HCT116 (cell line): ENCODE measurements at regions not wholly inside any gene's neighbourhood (a gene's known extent, or its start where the extent isn't known, plus 50 kb on each side); places are given as distances from the start of the nearest gene placed in this dataset.

Source experiments
- ATAC-seq: fragments of 200-7000 bp; cut with Tn5 transposase; 2 replicates; pipeline ENCODE4 v1.9.1; 2020; ENCODE audit warnings: mild to moderate bottlenecking, moderate library complexity
- BruUV-seq: library from RNA; stranded (reverse); fragments of 400-500 nt; replicated peaks from 2 replicates; lab custom pipeline; 2021; lab: Mats Ljungman, UMichigan
- CTCF ChIA-PET: fragments of 300-600 bp; sonication (Branson Sonifier 250); formaldehyde crosslinking; loops from one replicate; lab custom pipeline; 2021; ENCODE audit warnings: antibody characterized with exemption; lab: Charles Lee
- POLR2A ChIA-PET: fragments of 300-600, 350-600 bp; sonication (Branson Sonifier 250); formaldehyde crosslinking; loops from one replicate; lab custom pipeline; 2021; ENCODE audit warnings: antibody characterized with exemption; lab: Charles Lee
- RAD21 ChIA-PET, 2 experiments: fragments of 300-600 bp; sonication (Branson Sonifier 250); formaldehyde crosslinking; loops; one replicate each; lab custom pipeline; 2023; ENCODE audit warnings: low total read pairs in 2 of 2; ENCODE audit not compliant: uncharacterized antibody in 2 of 2, unreplicated experiment in 2 of 2, low non-redundant PET in 1 of 2; lab: Charles Lee
- DNase-seq: peaks from one replicate; pipeline ENCODE4 v3.0.0-alpha.2; 2010; ENCODE audit warnings: low read depth, low spot score
- H2AFZ ChIP-seq: fragments of 200-600 bp; shearing (Covaris generic), sonication (generic); 2 replicates; pipeline ENCODE4 v1.6.1; 2017; ENCODE audit warnings: low read depth, mixed run types, mixed read lengths, antibody characterized with exemption, low read length; ENCODE audit not compliant: poor library complexity, severe bottlenecking
- H3K27ac ChIP-seq: 2 replicates; pipeline ENCODE4 v1.5.1; 2012; ENCODE audit warnings: low read depth, low read length
- H3K27me3 ChIP-seq: fragments of 200-600 bp; sonication (generic); 2 replicates; pipeline ENCODE4 v1.6.1; 2016; ENCODE audit warnings: mixed run types, low read length, mixed read lengths; ENCODE audit not compliant: insufficient read depth
- H3K36me3 ChIP-seq, 2 experiments: fragments of 200-500 bp in 1 of 2; fragments of 200-600 bp in 1 of 2; sonication (Bioruptor generic) in 1 of 2; sonication (generic) in 1 of 2; 2 replicates each; pipeline versions ENCODE4 v1.5.1 to v1.6.1; 2014 to 2016; ENCODE audit warnings: low read length in 2 of 2, inconsistent platforms in 1 of 2, mixed read lengths in 1 of 2, mixed run types in 1 of 2; ENCODE audit not compliant: insufficient read depth in 2 of 2, control insufficient read depth in 1 of 2
- H3K4me1 ChIP-seq, 2 experiments: fragments of 200-600 bp in 1 of 2; sonication (generic) in 1 of 2; 2 replicates each; pipeline versions ENCODE4 v1.5.1 to v1.6.1; 2012 to 2017; ENCODE audit warnings: low read length in 2 of 2, inconsistent platforms in 1 of 2, mild to moderate bottlenecking in 1 of 2, mixed read lengths in 1 of 2, mixed run types in 1 of 2, moderate library complexity in 1 of 2; ENCODE audit not compliant: insufficient read depth in 2 of 2, control insufficient read depth in 1 of 2
- H3K4me2 ChIP-seq: fragments of 200-600 bp; sonication (generic); 2 replicates; pipeline ENCODE4 v1.6.1; 2017; ENCODE audit warnings: mixed run types, low read length, mixed read lengths
- H3K4me3 ChIP-seq, 2 experiments: fragments of 200-600 bp in 1 of 2; sonication (generic) in 1 of 2; replicated peaks in 1 of 2; 2 replicates each; pipeline ENCODE4 v1.5.1; 2011 to 2016; ENCODE audit warnings: low read length in 2 of 2, control low read depth in 1 of 2, low read depth in 1 of 2, mild to moderate bottlenecking in 1 of 2, mixed read lengths in 1 of 2, mixed run types in 1 of 2
- H3K79me2 ChIP-seq: fragments of 200-600 bp; sonication (generic); 2 replicates; pipeline ENCODE4 v1.6.1; 2017; ENCODE audit warnings: mild to moderate bottlenecking, mixed run types, low read length, moderate library complexity, mixed read lengths; ENCODE audit not compliant: insufficient read depth
- H3K9ac ChIP-seq: fragments of 200-600 bp; sonication (generic); 2 replicates; pipeline ENCODE4 v1.6.1; 2016; ENCODE audit warnings: low read length, mixed read lengths
- H3K9me2 ChIP-seq: fragments of 200-600 bp; sonication (generic), shearing (Covaris generic); 2 replicates; pipeline ENCODE4 v1.6.1; 2017; ENCODE audit warnings: mixed run types, mild to moderate bottlenecking, moderate library complexity; ENCODE audit not compliant: insufficient read depth
- H3K9me3 ChIP-seq, 2 experiments: fragments of 200-500 bp in 1 of 2; fragments of 200-600 bp in 1 of 2; sonication (Bioruptor generic) in 1 of 2; sonication (generic) in 1 of 2; 2 replicates each; pipeline ENCODE4 v1.6.1; 2014 to 2017; ENCODE audit warnings: low read length in 2 of 2, mixed read lengths in 2 of 2, inconsistent platforms in 1 of 2, low read depth in 1 of 2, mild to moderate bottlenecking in 1 of 2, mixed run types in 1 of 2, moderate library complexity in 1 of 2; ENCODE audit not compliant: control insufficient read depth in 1 of 2, insufficient read depth in 1 of 2
- H4K20me1 ChIP-seq: fragments of 200-600 bp; sonication (generic), shearing (Covaris generic); 2 replicates; pipeline ENCODE4 v1.6.1; 2017; ENCODE audit warnings: mixed run types, mild to moderate bottlenecking, moderate library complexity; ENCODE audit not compliant: insufficient read depth
- CBX3 ChIP-seq: IDR thresholded peaks from 2 replicates; pipeline ENCODE4 v1.6.1; 2012; ENCODE audit warnings: low read depth
- ELF1 ChIP-seq: IDR thresholded peaks from 2 replicates; pipeline ENCODE4 v1.6.1; 2012; ENCODE audit warnings: low read depth, borderline replicate concordance
- EZH2 ChIP-seq: fragments of 200-600 bp; sonication (generic); IDR thresholded peaks from 2 replicates; pipeline ENCODE4 v1.6.1; 2017; ENCODE audit warnings: antibody characterized with exemption, mixed run types
- EZH2phosphoT487 ChIP-seq: fragments of 200-600 bp; IDR thresholded peaks from 2 replicates; pipeline ENCODE4 v1.6.1; 2018; ENCODE audit warnings: antibody characterized with exemption, borderline replicate concordance
- FOSL1 ChIP-seq: IDR thresholded peaks from 2 replicates; pipeline ENCODE4 v1.6.1; 2012; ENCODE audit warnings: low read depth
- POLR2A ChIP-seq: IDR thresholded peaks from 2 replicates; pipeline ENCODE4 v1.7.0; 2011; ENCODE audit warnings: borderline replicate concordance; ENCODE audit not compliant: insufficient read depth, insufficient read length; ENCODE audit errors: extremely low read depth
- POLR2AphosphoS5 ChIP-seq: IDR thresholded peaks from 2 replicates; pipeline ENCODE4 v1.6.1; 2011; ENCODE audit warnings: mild to moderate bottlenecking, low read depth, low read length, moderate library complexity
- RAD21 ChIP-seq: IDR thresholded peaks from 2 replicates; pipeline ENCODE4 v1.6.1; 2012; ENCODE audit warnings: low read depth, mild to moderate bottlenecking
- SIN3A ChIP-seq: IDR thresholded peaks from 2 replicates; pipeline ENCODE4 v1.6.1; 2012; ENCODE audit warnings: low read depth
- SP1 ChIP-seq: IDR thresholded peaks from 2 replicates; pipeline ENCODE4 v1.6.1; 2012; ENCODE audit warnings: low read depth
- SRF ChIP-seq: IDR thresholded peaks from 2 replicates; pipeline ENCODE4 v1.6.1; 2012; ENCODE audit warnings: low read depth
- YY1 ChIP-seq: IDR thresholded peaks from 2 replicates; pipeline ENCODE4 v1.6.1; 2011; ENCODE audit warnings: low read length, low read depth, moderate library complexity, mild to moderate bottlenecking; ENCODE audit not compliant: insufficient replicate concordance; ENCODE audit errors: extremely low read depth
- intact Hi-C: fragments of 100-400 bp; cut with micrococcal nuclease; formaldehyde crosslinking; loops from 2 replicates; pipeline ENCODE4 v1.10.0; 2022
- TF ChIP-seq, protein P1 (sequence below), 3 experiments: fragments of 200-600 bp in 1 of 3; sonication (generic) in 1 of 3; IDR thresholded peaks in 2 of 3; conservative IDR thresholded peaks in 1 of 3; 2 replicates each; pipeline ENCODE4 v1.5.1; 2012 to 2017; ENCODE audit warnings: low read depth in 2 of 3, low read length in 2 of 3, antibody characterized with exemption in 1 of 3, borderline replicate concordance in 1 of 3, control low read depth in 1 of 3, mild to moderate bottlenecking in 1 of 3, mixed read lengths in 1 of 3, mixed run types in 1 of 3, moderate library complexity in 1 of 3; ENCODE audit not compliant: insufficient read depth in 1 of 3
- TF ChIP-seq, protein P2 (sequence below): IDR thresholded peaks from 2 replicates; pipeline ENCODE4 v1.6.1; 2012; ENCODE audit warnings: low read depth

DNA sequence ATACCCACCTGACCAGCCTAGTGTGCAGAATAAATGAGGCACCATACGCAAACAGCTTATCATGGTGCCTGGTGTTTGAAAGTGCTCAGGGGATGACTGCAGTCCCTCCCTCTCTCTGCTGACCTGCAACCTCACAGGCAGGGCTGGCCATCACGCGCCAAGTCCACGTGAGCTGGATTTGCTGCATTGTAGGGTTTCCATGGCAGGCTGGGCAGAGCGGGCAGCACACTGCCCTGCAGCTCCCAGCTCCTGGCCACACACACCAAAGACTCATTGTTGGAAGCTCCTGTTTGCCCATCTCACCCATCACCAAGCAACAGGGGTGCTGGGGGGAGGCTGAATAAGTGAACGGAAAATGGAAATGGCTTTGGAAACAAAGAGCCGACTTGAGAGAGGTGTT, 81.8 kb downstream of the IRX3 start:
- DNase-seq (no peak), ATAC-seq (no peak)
- ChIA-PET POLR2A (no interaction called here), CTCF (no interaction called here), RAD21 (no interaction called here)
- no peak for TF ChIP-seq SIN3A
- TF ChIP-seq POLR2AphosphoS5, result no peak
- no peak for TF ChIP-seq YY1
- no peak for TF ChIP-seq FOSL1
- no peak for TF ChIP-seq SRF
- no peak for TF ChIP-seq RAD21
- TF ChIP-seq ELF1, result no peak
- TF ChIP-seq, protein P1, sequence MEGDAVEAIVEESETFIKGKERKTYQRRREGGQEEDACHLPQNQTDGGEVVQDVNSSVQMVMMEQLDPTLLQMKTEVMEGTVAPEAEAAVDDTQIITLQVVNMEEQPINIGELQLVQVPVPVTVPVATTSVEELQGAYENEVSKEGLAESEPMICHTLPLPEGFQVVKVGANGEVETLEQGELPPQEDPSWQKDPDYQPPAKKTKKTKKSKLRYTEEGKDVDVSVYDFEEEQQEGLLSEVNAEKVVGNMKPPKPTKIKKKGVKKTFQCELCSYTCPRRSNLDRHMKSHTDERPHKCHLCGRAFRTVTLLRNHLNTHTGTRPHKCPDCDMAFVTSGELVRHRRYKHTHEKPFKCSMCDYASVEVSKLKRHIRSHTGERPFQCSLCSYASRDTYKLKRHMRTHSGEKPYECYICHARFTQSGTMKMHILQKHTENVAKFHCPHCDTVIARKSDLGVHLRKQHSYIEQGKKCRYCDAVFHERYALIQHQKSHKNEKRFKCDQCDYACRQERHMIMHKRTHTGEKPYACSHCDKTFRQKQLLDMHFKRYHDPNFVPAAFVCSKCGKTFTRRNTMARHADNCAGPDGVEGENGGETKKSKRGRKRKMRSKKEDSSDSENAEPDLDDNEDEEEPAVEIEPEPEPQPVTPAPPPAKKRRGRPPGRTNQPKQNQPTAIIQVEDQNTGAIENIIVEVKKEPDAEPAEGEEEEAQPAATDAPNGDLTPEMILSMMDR (IDR thresholded peaks at IDR 0.05 in 2 of 3, conservative IDR thresholded peaks at IDR 0.05 in 1 of 3; ENCODE audit: borderline replicate concordance in 1 of 3, insufficient read depth in 1 of 3, low read depth in 2 of 3, low read length in 2 of 3), result no peak
- no peak for TF ChIP-seq CBX3
- no peak for TF ChIP-seq SP1
- no peak for TF ChIP-seq EZH2phosphoT487
- TF ChIP-seq, protein P2, sequence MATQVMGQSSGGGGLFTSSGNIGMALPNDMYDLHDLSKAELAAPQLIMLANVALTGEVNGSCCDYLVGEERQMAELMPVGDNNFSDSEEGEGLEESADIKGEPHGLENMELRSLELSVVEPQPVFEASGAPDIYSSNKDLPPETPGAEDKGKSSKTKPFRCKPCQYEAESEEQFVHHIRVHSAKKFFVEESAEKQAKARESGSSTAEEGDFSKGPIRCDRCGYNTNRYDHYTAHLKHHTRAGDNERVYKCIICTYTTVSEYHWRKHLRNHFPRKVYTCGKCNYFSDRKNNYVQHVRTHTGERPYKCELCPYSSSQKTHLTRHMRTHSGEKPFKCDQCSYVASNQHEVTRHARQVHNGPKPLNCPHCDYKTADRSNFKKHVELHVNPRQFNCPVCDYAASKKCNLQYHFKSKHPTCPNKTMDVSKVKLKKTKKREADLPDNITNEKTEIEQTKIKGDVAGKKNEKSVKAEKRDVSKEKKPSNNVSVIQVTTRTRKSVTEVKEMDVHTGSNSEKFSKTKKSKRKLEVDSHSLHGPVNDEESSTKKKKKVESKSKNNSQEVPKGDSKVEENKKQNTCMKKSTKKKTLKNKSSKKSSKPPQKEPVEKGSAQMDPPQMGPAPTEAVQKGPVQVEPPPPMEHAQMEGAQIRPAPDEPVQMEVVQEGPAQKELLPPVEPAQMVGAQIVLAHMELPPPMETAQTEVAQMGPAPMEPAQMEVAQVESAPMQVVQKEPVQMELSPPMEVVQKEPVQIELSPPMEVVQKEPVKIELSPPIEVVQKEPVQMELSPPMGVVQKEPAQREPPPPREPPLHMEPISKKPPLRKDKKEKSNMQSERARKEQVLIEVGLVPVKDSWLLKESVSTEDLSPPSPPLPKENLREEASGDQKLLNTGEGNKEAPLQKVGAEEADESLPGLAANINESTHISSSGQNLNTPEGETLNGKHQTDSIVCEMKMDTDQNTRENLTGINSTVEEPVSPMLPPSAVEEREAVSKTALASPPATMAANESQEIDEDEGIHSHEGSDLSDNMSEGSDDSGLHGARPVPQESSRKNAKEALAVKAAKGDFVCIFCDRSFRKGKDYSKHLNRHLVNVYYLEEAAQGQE, result no peak
- no peak for TF ChIP-seq EZH2
- TF ChIP-seq POLR2A, result no peak
- no peak overlapping the region for H3K27ac ChIP-seq
- H3K9me2 ChIP-seq, result no peaks in the 10 kb centered on the region
- no TSS peak for BruUV-seq
- intact Hi-C loops, result no loop called here
- no peak overlapping the region for H3K4me3 ChIP-seq
- no peak overlapping the region for H3K9ac ChIP-seq
- H2AFZ ChIP-seq, result no peak overlapping the region
- no peaks in the 10 kb centered on the region for H3K9me3 ChIP-seq
- H3K36me3 ChIP-seq, result no peaks in the 10 kb centered on the region
- no peaks in the 10 kb centered on the region for H4K20me1 ChIP-seq
- H3K79me2 ChIP-seq, result no peaks in the 10 kb centered on the region
- H3K27me3 ChIP-seq, result peaks cover 30% of the 10 kb centered on the region; the same call in 1 of the 2 replicates
- no peaks in the 10 kb centered on the region for H3K4me1 ChIP-seq
- no peak overlapping the region for H3K4me2 ChIP-seq
